Small intestine (tissue), 7 donors: ENCODE measurements at regions not wholly inside any gene's neighbourhood (a gene's known extent, or its start where the extent isn't known, plus 50 kb on each side); places are given as distances from the start of the nearest gene placed in this dataset.

Source experiments
- DNase-seq, 2 donors: peaks; one replicate each; pipeline versions ENCODE4 v3.0.0 to v3.0.0-alpha.2; 2013
- FAIRE-seq: peaks from 2 replicates; lab custom pipeline; 2012; peaks lifted over from hg19 to GRCh38; lab: Jason Lieb, UNC
- H3K27ac ChIP-seq, 3 donors: one replicate each; pipeline ENCODE4 v1.5.1; 2013; ENCODE audit warnings: low read length in 2 of 3, mild to moderate bottlenecking in 2 of 3, control low read depth in 1 of 3, inconsistent platforms in 1 of 3, low read depth in 1 of 3, moderate library complexity in 1 of 3
- H3K27me3 ChIP-seq, 3 donors: one replicate each; pipeline ENCODE4 v1.6.1; 2013; ENCODE audit warnings: low read length in 3 of 3, inconsistent platforms in 1 of 3; ENCODE audit not compliant: control insufficient read depth in 3 of 3, insufficient read depth in 3 of 3
- H3K36me3 ChIP-seq, 3 donors: one replicate each; pipeline ENCODE4 v1.6.1; 2013; ENCODE audit warnings: low read length in 3 of 3, inconsistent platforms in 1 of 3, low read depth in 1 of 3, mild to moderate bottlenecking in 1 of 3, moderate library complexity in 1 of 3; ENCODE audit not compliant: control insufficient read depth in 3 of 3, insufficient read depth in 2 of 3
- H3K4me1 ChIP-seq, 3 donors: one replicate each; pipeline ENCODE4 v1.6.1; 2013; ENCODE audit warnings: low read length in 2 of 3, inconsistent platforms in 1 of 3, low read depth in 1 of 3, mild to moderate bottlenecking in 1 of 3, moderate library complexity in 1 of 3; ENCODE audit not compliant: control insufficient read depth in 3 of 3, insufficient read depth in 2 of 3
- H3K4me3 ChIP-seq, 3 donors: one replicate each; pipeline ENCODE4 v1.5.1; 2013; ENCODE audit warnings: low read length in 3 of 3, control low read depth in 1 of 3, inconsistent platforms in 1 of 3, low read depth in 1 of 3, mild to moderate bottlenecking in 1 of 3, moderate library complexity in 1 of 3
- H3K9me3 ChIP-seq, 2 donors: one replicate each; pipeline ENCODE4 v1.6.1; 2013; ENCODE audit warnings: low read depth in 1 of 2, low read length in 1 of 2; ENCODE audit not compliant: control insufficient read depth in 2 of 2, insufficient read depth in 1 of 2
- WGBS, 3 donors: extraction: QIAGEN DNeasy Blood & Tissue Kit; methylation state at CpG; one replicate each; pipeline ENCODE4 v1.1.7; 2013; 5-methylcytosine and 5-hydroxymethylcytosine counted together
- donor health status: healthy with polysubstance abuse.
- donor health status: control.
- donor health status: control.
- donor health status: Bipolar disorder and iron deficiency.
- donor health status: healthy.

DNA sequence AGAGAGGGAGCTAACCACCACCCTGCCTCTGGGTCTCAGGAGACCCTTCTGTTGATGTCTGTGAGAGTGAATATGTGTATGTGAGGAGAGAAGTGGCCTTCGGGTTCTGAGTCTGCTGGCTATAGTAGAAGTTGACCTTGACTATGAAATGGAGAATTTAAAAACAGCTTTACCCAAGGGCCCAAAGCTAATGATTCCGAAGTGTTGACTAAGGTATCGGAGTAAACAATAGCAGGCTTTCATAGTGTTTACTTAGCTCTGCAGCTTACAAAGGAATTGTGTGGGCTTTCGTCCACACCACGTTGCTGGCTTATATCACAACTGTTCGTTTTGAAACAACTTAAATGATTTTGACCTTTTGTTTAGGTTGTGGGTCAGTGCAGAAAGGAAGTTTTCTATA, 126.5 kb upstream of the JAG1 start:
- no peak overlapping the region for H3K4me3 ChIP-seq
- H3K4me1 ChIP-seq, result no peaks in the 10 kb centered on the region
- DNase-seq (no peak), FAIRE-seq (no peak)
- 70 to 79% (median 79%) methylated on average over 6 of the region's 6 CpGs for WGBS, 3 donors
- no peaks in the 10 kb centered on the region for H3K27me3 ChIP-seq
- H3K36me3 ChIP-seq, result no peaks in the 10 kb centered on the region
- no peak overlapping the region for H3K27ac ChIP-seq
- H3K9me3 ChIP-seq, result no peaks in the 10 kb centered on the region

DNA sequence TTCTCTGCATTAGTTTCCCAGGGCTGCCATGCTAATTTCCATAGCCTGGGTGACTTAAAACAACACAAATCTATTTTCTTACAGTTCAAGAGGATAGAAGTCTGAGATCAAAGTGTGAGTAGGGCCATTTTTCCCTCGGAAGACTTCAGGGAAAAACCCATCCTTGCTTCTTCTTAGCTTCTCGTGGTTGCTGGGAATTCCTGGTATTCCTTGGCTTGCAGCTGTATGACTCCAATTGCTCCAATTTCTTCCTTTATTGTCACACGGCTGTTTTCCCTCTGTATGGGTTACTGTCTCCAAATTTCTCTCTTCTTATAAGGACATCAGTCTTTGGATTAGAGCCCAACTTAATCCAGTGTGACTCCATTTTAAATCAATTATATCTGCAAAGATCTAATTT, 128.4 kb upstream of the JAG1 start:
- Histone ChIP-seq H3K9me3 (no peaks in the 10 kb centered on the region), H3K36me3 (no peaks in the 10 kb centered on the region), H3K4me1 (no peaks in the 10 kb centered on the region), H3K4me3 (no peak overlapping the region), H3K27me3 (no peaks in the 10 kb centered on the region), H3K27ac (no peak overlapping the region)
- no peak for FAIRE-seq
- WGBS, 3 donors, result 68 to 79% (median 70%) methylated on average over 3 of the region's 3 CpGs
- no peak for DNase-seq

DNA sequence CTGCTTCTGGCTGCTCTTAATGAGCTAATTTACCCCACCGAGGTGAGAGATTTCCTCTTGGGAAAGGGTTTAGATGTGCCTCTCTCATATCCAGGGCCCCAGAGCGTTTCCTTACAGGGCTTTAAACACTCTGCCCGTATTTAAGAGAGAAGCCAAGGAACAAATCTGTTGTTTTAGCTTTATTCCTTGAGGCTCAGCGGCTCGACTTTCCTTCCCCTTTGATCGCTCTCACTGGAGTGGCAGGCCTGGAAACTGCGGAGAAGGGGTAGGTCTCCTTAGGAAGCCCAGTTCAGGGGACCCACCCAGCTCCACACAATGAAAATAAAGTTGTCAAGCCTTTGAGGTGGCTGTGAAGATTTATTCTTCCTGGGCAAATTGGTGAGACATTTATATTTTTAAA, 132.0 kb upstream of the JAG1 start:
- Histone ChIP-seq H3K27me3 (no peaks in the 10 kb centered on the region), H3K4me1 (no peaks in the 10 kb centered on the region), H3K4me3 (no peak overlapping the region), H3K9me3 (no peaks in the 10 kb centered on the region), H3K27ac (no peak overlapping the region), H3K36me3 (no peaks in the 10 kb centered on the region)
- FAIRE-seq, result no peak
- DNase-seq, result no peak
- WGBS, 3 donors, result 67 to 84% (median 75%) methylated on average over 7 of the region's 7 CpGs

DNA sequence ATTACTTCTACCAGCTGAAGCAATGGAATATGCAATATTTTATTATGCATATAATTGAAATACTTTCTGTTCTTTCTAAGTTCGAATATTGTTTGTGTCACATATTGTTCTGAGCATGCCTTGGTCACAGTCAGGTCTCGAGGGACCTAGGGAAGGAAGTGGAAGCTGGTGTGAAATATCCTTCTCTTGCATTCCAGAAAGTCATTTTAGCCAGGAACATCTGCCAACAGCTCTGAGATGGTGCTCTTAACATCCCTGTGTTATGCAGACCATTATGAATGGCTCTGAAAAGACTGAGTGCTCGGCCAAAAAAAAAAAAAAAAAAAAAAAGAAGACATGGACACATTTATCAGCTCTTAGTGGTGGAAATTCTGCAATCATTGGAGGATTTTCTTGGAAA, 132.7 kb upstream of the JAG1 start:
- Histone ChIP-seq H3K4me3 (no peak overlapping the region), H3K9me3 (no peaks in the 10 kb centered on the region), H3K36me3 (no peaks in the 10 kb centered on the region), H3K27me3 (no peaks in the 10 kb centered on the region), H3K4me1 (no peaks in the 10 kb centered on the region), H3K27ac (no peak overlapping the region)
- no peak for DNase-seq
- no peak for FAIRE-seq
- 52 to 86% (median 71%) methylated on average over 3 of the region's 3 CpGs for WGBS, 3 donors

DNA sequence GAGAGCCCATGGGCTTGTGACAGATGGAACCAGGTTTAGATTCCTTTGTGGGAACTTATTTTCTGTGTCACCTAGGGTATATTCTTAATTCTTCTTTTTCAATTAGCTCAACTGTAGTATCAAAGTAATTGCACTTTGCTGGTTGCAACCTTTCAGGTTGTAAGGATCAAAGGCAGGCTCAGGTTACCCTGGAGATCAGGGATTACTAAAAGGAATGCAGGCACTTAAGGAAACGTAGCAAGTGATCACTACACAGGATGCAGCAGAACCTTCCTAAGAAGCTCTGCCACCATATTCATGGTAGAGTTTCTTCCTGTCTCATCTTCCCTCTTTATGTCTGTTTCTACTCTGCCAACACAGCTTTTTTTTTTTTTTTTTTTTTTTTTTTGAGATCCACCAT, 133.2 kb upstream of the JAG1 start:
- H3K36me3 ChIP-seq, result no peaks in the 10 kb centered on the region
- H3K4me3 ChIP-seq, result no peak overlapping the region
- H3K27me3 ChIP-seq, result no peaks in the 10 kb centered on the region
- FAIRE-seq (no peak), DNase-seq (no peak)
- no peaks in the 10 kb centered on the region for H3K4me1 ChIP-seq
- H3K9me3 ChIP-seq, result no peaks in the 10 kb centered on the region
- H3K27ac ChIP-seq, result no peak overlapping the region
- WGBS, 3 donors, result 69 to 88% (median 77%) methylated on average over 1 of the region's 1 CpG

DNA sequence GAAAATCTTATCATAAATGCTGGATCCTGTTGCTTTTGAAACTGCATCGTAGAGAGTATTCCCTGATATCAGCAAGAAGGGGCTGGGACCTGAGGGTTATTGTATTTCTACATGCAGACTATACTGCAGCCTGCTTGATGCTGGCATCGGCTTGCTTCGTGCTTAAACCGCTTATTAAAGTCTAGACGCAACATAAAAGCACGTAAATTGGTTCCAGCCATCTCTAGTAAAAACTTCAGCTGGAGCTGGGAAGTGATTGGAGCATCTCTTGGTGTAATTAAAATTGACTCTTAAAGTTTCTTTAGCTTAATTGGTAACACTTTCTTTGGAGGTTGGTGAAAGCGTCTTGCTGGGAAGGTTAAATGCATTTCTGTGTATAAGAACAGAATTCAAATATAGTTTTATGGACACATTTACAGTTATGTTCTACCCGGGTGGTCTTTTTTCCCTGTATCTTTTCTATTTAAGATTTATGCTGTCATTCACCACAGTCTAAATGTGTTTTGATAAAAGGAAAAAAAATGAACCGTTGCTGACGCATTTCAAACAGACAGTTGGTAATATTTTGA, 139.0 kb upstream of the JAG1 start:
- 84 to 92% (median 85%) methylated on average over 10 of the region's 10 CpGs for WGBS, 3 donors
- Histone ChIP-seq H3K9me3 (no peaks in the 10 kb centered on the region), H3K4me1 (peaks cover 0 to 2% (median 0%) of the 10 kb centered on the region in 3 donors), H3K36me3 (no peaks in the 10 kb centered on the region), H3K4me3 (no peak overlapping the region), H3K27ac (no peak overlapping the region), H3K27me3 (no peaks in the 10 kb centered on the region)
- DNase-seq (no peak), FAIRE-seq (no peak)

DNA sequence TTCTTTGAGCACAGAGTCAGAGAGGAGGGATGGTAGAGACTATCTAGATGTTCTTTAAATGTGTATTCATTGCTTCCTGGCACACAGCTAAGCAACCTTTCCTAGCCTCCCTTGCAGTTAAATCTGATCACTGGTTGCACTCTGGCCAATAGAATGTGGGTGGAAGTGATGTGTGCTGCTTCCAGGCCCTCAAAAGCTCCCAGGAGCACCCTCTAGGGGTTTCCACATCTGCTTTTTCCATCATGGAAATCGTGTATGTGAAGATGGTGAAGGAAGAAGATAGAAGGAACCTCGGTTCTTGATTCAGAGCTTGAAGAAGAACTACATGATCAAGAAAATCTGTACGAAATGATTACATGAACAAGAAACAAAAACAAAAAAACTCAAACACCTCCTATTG, 149.8 kb upstream of the JAG1 start:
- FAIRE-seq, result no peak

DNA sequence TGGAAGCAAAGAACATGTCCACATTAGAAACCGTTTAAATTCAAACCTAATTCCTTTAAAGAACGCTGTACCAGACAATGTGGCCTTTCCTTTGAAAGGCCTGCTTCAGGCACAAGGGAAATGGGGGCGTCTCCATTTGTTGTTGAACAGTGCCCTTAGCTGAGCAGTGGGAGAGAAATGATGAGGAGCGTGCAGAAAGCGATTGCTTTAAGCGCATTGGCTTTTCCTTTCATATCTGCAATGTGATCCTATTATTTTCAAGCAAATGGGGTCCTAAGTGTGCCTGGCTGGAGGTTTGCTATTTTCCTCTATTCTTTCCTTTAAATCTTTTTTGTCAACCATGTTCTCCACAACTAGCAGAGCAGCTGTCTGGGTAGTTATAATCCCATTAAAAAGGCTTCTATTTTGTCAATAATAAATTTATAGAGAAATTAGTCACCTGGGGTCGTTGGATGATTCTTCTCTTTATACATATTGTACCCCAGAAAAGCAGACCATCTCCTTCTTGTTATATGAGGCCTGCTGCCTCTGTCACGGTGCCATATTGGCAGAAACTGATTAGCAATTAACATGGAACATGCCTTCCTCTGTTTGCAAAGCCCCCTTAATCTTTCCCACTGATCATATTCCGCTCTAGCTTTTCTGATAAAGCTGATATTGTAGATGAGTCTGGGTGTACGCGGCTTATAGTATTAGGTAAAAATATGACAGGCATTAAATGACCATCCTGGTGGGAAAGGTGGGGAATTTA, 151.1 kb upstream of the JAG1 start:
- H3K4me1 ChIP-seq, result no peaks in the 10 kb centered on the region
- FAIRE-seq (no peak), DNase-seq (no peak)
- H3K36me3 ChIP-seq, result no peaks in the 10 kb centered on the region
- no peaks in the 10 kb centered on the region for H3K27me3 ChIP-seq
- no peak overlapping the region for H3K4me3 ChIP-seq
- H3K9me3 ChIP-seq, result no peaks in the 10 kb centered on the region
- no peak overlapping the region for H3K27ac ChIP-seq
- 83 to 88% (median 84%) methylated on average over 11 of the region's 11 CpGs for WGBS, 3 donors

More for the DNA sequence above, 149.8 kb upstream of the JAG1 start:
- no peaks in the 10 kb centered on the region for H3K4me1 ChIP-seq
- H3K9me3 ChIP-seq, result no peaks in the 10 kb centered on the region
- H3K36me3 ChIP-seq, result no peaks in the 10 kb centered on the region
- H3K4me3 ChIP-seq, result no peak overlapping the region
- no peak for DNase-seq
- 70 to 87% (median 74%) methylated on average over 3 of the region's 3 CpGs for WGBS, 3 donors
- no peaks in the 10 kb centered on the region for H3K27me3 ChIP-seq
- H3K27ac ChIP-seq, result no peak overlapping the region

DNA sequence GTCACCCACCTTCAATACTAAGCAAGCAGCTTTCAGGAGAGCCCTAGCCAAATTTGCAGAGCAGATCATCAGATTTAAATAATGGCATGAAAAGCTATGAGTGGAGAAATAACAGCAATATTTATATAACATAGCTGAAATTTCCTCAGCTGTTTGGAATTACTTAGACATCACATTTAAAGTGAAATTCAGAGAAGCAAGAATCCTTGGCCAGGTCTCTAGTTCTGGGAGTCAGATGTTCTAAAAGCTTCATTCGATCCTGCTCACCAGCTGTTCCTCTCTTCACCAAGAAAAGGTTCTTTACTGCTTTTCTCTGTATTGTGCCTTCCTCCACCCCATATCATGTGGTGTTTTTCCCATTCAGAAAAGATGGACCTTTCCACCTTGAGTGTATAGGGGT, 152.3 kb upstream of the JAG1 start:
- 61 to 90% (median 63%) methylated on average over 1 of the region's 1 CpG for WGBS, 3 donors
- no peaks in the 10 kb centered on the region for H3K9me3 ChIP-seq
- H3K4me1 ChIP-seq, result no peaks in the 10 kb centered on the region
- no peak overlapping the region for H3K27ac ChIP-seq
- H3K27me3 ChIP-seq, result no peaks in the 10 kb centered on the region
- FAIRE-seq (no peak), DNase-seq (no peak)
- H3K36me3 ChIP-seq, result no peaks in the 10 kb centered on the region
- no peak overlapping the region for H3K4me3 ChIP-seq
